ENCODE measurements at regions not wholly inside any gene's neighbourhood (a gene's known extent, or its start where the extent isn't known, plus 50 kb on each side); places are given as distances from the start of the nearest gene placed in this dataset.

DNA sequence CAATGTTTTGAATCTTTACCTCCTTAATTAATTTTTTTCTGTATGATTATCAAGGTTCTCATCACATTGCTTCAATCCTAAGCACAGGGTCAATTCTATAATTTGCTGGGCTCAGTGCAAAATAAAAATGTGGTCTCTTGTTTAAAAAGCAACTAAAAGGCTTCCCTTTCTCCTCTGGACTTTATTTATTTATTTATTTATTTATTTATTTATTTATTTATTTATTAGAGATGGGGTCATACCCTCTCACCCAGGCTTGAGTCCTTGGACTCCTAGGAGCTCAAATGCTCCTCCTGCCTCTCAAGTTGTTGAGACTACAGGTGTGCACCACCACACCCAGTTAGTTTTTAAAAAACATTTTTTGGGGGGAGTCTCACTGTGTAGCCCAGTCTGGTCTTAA, 710.1 kb upstream of the REG3G start:
- no peak for DNase-seq

- no peak for DNase-seq
Measured at GRCh38 chr2:78318275-78318674, 707.2 kb upstream of the REG3G start.

GRCh38 chr2:78330193-78330592, 695.3 kb upstream of the REG3G start:
- DNase-seq: no peak

DNA sequence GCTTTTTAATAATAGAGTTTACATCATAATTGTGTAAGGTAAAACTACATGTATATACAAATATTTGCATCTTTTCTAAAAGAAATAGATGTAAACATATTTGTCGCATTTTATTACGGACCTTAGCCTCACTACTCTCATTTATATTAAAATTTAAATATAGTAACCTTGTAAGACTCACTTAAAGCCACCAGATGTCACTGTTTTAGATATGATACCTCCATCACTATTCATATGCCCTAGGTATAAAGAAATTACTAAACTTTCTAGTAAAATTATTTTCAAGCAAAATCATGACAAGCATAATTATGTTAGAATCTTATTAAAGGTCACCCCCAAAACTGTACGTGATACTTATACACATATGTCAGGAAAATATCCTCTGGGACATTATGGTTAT, 674.3 kb upstream of the REG3G start:
- no peak for DNase-seq

DNA sequence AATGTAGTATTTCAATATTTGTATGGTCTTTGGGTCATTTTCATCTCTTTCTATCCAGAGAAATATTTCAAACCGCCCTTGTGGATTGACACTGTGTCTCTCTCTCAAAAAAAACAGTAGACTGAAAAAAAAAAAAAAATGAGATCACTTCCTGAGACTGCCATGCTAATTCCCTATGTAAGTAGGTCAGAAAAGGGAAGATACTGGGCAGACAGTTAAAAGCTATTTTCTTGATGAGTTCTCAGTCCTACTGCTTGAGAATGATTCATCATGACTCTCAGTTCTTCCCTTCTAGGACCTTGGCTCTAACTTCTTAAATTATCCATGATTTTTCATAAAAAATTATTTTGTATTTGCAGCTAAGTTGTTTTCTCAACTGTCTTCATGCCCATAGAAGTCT, 672.3 kb upstream of the REG3G start:
- no peak for DNase-seq

- DNase-seq: no peak
Measured at GRCh38 chr2:78355967-78356366, 669.5 kb upstream of the REG3G start.

- DNase-seq: no peak
Measured at GRCh38 chr2:78383576-78383975, 641.9 kb upstream of the REG3G start.

DNA sequence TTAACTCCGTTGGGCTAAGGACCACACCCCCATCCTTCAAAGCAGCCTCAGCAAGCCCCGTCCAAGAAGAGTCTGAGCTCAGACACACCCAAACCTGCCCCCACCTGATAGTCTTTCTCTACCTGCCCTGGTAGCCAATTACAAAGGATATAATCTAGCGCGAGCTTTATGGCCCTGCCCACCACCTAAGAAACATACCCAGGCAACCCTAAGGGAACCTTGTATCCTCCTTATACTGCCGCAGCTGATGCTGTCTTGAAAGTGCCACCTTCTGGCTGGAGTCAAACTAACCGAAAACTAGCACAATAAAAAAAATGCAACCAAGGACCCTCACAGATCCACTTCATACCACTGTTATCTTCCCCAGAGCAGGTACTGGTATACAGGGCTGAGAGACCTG, 628.3 kb upstream of the REG3G start:
- DNase-seq: no peak

GRCh38 chr2:78407960-78408794, 617.3 kb upstream of the REG3G start:
- no peak for DNase-seq

GRCh38 chr2:78408795-78409118, 616.7 kb upstream of the REG3G start:
- DNase-seq: no peak

DNA sequence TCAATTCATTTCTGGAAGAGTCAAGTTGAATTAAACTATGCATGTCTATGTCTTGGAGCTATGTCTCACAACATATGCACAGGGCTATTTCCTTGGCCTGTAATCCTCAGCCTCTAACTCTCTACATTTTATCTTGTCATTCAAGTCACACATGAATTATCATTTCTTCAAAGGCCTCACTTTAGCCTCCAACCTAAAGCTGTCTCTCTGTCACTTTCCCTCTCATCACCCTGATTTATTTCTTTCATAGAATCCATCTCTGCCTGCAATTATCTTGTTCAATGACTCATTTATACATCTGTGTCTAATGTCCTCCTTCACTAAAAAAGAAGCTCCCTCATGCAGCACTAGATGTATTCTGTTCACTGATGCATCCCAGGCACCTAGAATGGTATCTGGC, 614.2 kb upstream of the REG3G start:
- DNase-seq: no peak

DNA sequence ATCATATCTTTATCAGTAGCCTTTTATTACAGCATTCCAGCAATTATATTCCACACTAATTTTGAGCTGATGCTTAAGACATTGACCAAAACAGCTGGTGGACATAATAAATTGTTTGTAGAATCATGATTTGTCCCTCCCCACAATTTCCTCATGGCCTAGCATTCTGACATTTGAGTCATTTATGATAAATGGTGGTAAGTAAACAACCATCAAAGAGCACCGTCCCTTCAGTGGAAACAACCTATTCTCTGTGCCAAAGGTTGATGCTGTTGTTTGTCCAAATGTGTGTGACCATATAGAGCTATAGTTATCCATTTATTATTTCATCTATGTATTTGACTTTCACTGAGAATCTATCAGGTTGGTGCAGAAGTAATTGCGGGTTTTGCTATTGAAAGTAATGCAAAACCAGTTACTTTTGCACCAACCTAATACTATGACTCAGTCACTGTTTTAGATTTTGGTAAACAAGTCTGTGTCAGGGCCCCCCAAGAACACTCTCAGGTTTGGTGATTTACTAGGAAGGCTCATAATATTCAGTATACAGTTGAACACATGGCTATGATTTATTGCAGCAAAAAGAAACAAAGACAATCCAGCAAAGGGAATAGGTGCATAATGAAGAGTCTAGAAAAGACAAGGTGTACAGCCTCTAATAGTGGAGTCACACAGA, 608.7 kb upstream of the REG3G start:
- DNase-seq: no peak

- no peak for DNase-seq
Measured at GRCh38 chr2:78417355-78417754, 608.1 kb upstream of the REG3G start.

- no peak for DNase-seq
Measured at GRCh38 chr2:78418021-78418420, 607.5 kb upstream of the REG3G start.

DNA sequence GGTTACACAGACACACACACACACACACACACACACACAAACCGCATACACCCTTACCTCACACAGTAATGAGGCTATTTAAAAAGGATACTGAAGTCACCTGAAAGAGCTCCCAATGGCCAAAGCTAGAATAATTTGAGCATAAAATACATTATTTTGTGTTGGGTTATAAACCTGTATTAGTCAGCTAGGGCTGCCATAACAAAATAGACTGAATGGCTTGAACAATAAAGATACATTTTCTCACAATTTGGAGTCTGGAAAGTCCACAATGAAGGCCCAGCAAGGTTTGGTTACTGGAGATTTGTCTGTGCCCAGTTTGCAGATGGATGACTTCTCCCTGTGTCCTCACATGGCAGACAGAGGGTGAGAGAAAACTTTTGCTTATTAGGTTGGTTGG, 605.4 kb upstream of the REG3G start:
- no peak for DNase-seq

GRCh38 chr2:78423631-78424030, 601.9 kb upstream of the REG3G start:
- no peak for DNase-seq

DNA sequence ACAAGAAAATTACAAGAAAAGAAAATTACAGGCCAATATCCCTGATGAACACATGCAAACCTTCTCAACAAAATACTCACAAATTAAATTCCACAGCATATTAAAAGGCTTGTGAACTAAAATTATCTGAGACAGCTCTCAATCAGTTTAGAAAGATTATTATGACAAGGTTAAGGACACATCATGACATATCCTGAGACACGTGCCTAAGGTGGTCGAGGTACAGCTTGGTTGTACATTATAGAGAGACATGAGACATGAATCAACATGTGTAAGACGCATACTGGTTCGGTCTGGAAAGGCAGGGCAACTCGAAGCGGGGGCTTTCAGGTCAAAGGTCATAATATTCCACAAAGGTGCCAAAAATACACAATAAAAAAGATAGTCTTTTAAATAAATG, 598.3 kb upstream of the REG3G start:
- DNase-seq: no peak

- DNase-seq: no peak
Measured at GRCh38 chr2:78431241-78431640, 594.3 kb upstream of the REG3G start.

GRCh38 chr2:78439122-78439521, 586.4 kb upstream of the REG3G start:
- no peak for DNase-seq

DNA sequence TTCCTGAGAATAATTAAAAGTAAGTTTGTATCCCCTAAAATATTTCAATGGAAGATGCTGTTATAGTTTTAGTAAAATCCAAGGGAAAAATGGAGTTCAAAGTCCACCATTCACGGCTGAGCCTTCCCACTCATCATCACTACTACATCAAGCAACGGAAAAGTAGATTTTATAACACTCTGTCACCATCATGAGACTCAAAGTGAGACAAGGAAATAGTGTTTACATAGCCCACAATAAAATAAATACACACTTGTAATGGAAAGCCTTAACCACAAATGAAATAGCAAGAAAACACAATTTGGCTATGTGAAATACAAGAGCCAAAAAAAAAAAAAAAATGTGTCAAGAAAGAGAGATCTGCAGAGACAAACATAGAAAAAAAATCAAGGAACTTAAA, 569.9 kb upstream of the REG3G start:
- DNase-seq: no peak

DNA sequence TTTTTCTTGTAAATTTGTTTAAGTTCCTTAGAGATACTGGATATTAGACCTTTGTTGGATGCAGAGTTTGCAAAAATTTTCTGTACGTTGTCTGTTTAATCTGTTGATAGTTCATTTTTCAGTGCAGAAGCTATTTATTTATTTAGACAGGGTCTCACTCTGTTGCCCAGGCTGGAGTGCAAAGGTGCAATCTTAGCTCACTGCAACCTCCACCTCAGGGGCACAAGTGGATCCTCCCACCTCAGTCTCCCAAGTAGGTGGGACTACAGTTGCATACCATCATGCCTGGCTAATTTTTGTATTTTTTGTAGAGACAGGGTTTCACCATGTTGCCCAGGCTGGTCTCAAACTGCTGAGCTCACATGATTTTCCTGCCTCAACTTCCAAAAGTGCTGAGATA, 568.2 kb upstream of the REG3G start:
- DNase-seq: no peak

DNA sequence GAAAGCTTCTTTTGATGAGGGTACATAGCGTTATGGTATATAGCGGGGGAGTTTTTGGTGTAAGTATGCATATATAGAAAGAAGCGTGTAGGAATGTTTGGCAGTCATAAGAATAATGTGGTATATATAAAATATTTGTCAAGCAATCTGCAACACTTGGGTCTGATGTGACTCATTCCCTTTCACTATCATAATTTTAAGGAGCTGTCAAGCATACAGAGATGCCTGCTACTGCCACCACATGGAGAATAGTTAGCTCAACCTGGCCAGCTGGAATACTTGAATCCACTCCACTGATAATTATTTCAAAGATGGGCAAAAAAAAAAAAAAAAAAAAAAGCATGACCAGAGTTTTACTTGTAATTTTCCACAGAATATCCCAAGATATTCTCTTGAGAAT, 559.8 kb upstream of the REG3G start:
- no peak for DNase-seq

GRCh38 chr2:78476619-78477229, 548.8 kb upstream of the REG3G start:
- no peak for DNase-seq

- DNase-seq: no peak
Measured at GRCh38 chr2:78486565-78486964, 538.9 kb upstream of the REG3G start.

GRCh38 chr2:78498125-78498524, 527.4 kb upstream of the REG3G start:
- no peak for DNase-seq

Measured in COR-L47 (cell line).